HCT116 (cell line): ENCODE measurements at regions not wholly inside any gene's neighbourhood (a gene's known extent, or its start where the extent isn't known, plus 50 kb on each side); places are given as distances from the start of the nearest gene placed in this dataset.

Experiments
- CTCF ChIP-seq, 3 experiments: fragments of 200-600 bp in 1 of 3; sonication (generic) in 1 of 3; IDR thresholded peaks in 2 of 3; conservative IDR thresholded peaks in 1 of 3; 2 replicates each; pipeline ENCODE4 v1.5.1; 2012 to 2017; ENCODE audit warnings: low read depth in 2 of 3, low read length in 2 of 3, antibody characterized with exemption in 1 of 3, borderline replicate concordance in 1 of 3, control low read depth in 1 of 3, mild to moderate bottlenecking in 1 of 3, mixed read lengths in 1 of 3, mixed run types in 1 of 3, moderate library complexity in 1 of 3; ENCODE audit not compliant: insufficient read depth in 1 of 3
- POLR2A ChIP-seq: IDR thresholded peaks from 2 replicates; pipeline ENCODE4 v1.7.0; 2011; ENCODE audit warnings: borderline replicate concordance; ENCODE audit not compliant: insufficient read depth, insufficient read length; ENCODE audit errors: extremely low read depth

- TF ChIP-seq CTCF (IDR thresholded peaks at IDR 0.05 in 2 of 3, conservative IDR thresholded peaks at IDR 0.05 in 1 of 3; ENCODE audit: borderline replicate concordance in 1 of 3, insufficient read depth in 1 of 3, low read depth in 2 of 3, low read length in 2 of 3) (no peak), POLR2A (no peak)
Measured at GRCh38 chr4:100130491-100130890, 59.8 kb downstream of the DDIT4L start.
